HL-60/S4 treated with phorbol 12-myristate 13-acetate at 8.2 ng/mL for 4 days and 3 days (cell line): ENCODE measurements at regions not wholly inside any gene's neighbourhood (a gene's known extent, or its start where the extent isn't known, plus 50 kb on each side); places are given as distances from the start of the nearest gene placed in this dataset.
"Not testable (repeated sequence)": the region's sequence is repeated elsewhere in the genome, so short reads cannot be mapped to it uniquely, and the experiment has no call there.

ENCODE experiments used
- in situ Hi-C: fragments of 300-500 bp; cut with MboI; formaldehyde crosslinking; loops from 2 replicates; pipeline ENCODE4 v1.15.0; 2022; ENCODE audit warnings: low sequenced_read_pairs

DNA sequence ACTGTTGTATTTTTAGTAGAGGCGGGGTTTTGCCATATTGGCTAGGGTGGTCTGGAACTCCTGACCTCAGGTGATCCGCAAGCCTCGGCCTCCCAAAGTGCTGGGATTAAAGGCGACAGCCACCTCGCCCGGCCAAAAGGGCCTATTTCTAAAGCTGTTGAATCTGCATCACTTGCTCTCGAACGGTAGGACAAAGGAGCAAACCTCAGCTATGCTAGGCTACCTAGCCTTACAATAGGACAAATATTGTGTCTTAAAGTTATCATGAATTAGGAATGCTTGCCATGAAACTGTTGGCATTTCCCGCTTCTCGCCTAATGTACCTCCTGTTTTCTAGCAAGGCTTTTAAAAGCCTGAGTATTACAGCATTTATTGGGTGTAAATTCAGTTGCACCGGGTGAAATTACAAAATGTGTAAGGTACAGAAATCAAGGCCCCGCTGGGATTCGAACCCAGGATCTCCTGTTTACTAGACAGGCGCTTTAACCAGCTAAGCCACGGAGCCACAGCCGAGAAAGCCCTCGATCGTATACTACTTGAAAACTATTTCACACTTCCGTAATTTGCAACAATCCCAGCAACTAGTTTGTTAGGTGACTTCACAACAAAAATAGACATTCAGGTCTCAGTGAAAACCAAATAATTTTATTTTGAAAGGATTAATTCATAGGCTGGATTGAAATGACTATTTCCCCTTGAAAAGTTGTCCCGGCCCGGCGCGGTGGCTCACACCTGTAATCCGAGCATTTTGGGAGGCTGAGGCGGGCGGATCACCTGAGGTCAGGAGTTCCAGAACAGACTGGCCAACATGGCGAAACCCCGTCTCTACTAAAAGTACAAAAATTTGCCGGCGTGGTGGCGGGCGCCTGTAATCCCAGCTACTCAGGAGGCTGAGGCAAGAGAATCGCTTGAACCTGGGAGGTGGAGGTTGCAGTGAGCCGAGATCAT lies 211.6 kb upstream of the ZNF184 start:
- in situ Hi-C loops, result loop anchor here (10.0 kb wide), 1 partner anchor 210 kb away; a partner anchor contains a TSS

DNA sequence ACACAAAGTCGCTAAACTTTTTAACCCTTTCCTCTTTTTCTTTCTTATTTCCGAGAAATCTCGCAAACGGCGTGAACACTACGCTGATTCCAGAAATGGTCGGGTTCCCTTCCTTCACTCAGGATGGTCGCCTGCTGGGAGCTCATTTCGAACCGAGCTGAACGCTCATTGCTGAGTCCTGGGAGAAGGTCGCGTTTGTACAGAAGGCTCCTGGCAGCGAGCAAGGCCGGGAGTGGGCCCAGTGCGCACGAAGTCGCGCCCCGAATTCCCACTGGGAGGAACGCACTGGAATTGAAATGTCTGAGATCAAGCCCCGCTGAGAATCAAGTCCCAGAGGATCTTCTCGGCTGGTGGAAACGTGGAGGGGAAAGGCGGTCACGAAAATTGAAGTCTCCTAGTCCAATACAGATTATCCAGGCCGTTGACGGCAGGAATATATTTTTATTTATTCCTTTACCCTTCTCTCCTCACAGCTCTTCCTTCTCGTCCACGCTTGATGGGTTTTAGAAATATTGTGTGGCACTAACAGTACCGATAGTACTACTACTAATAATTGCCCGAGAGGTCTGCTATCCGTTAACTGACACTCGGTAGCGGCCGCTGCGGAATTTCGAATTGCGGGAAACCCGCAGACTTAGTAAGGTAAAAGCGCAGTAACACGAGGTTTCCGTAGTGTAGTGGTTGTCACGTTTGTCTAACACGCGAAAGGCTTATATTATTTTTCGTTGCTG lies 207.2 kb upstream of the ZNF184 start:
- in situ Hi-C loops, result loop anchor here (10.0 kb wide), 1 partner anchor 215 kb away; a partner anchor contains a TSS

DNA sequence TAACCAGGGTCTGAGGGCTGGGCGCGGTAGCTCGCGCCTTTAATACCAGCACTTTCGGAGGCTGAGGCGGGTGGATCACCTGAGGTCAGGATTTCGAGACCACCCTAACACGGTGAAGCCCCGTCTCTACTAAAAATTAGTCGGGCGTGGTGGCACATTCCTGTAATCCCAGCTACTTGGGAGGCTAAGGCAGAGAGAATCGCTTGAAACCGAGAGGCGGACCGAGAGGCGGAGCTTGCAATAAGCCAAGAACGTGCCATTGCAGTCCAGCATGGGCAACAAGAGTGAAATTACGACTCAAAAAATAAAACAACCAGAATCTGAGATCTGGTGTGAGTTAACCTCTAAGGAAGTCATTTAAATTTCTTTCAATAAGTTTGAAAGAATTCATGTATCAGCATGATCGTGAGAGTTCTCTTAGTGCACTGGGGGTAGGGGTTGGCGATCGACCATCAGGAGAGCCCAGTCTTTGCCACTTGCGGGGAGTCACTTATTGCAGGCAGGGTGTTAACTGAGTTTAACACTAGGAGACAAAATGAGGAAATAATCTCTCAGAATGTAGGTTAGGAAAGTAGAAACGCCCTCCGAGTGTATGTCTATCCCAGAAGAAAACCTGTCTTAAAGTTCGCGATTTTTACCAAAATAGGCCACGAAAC lies 206.5 kb upstream of the ZNF184 start:
- in situ Hi-C loops, result no loop called here

DNA sequence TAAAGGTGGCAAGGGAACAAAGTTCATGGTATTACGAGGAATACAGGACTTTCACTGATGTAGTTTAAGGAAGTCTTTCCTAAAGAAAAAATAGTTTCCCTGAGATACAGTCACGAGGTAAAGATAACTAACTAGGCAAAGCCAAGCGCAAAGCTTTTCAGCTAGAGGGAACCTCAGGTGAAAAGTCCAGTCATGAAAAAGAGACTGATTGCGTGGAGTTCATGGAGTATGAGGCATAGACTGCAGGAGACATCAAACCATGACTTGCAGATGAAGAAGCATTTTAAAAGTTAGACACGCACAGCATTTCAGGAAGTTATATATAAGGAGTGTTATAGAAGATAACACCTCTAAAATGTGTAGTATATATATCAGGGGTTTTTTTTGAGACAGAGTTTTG lies 205.6 kb upstream of the ZNF184 start:
- in situ Hi-C loops, result no loop called here

DNA sequence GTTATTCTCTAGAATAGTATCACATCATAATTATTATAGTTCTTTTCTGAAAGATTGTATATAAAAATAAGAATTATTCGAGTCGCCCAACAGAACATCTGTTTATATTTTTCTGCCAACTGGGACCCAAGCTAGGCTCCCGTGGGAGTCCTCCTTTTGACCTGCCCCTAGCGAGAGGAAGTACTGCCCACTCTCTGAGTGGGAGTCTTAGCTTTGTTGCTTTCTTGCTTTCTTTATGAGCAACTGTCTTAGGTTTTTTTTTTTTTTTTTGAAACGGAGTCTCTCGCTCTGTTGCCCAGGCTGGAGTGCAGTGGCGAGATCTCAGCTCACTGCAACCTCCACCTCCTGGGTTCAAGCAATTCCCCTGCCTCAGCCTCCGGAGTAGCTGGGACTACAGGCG lies 202.0 kb upstream of the ZNF184 start:
- in situ Hi-C loops, result no loop called here

DNA sequence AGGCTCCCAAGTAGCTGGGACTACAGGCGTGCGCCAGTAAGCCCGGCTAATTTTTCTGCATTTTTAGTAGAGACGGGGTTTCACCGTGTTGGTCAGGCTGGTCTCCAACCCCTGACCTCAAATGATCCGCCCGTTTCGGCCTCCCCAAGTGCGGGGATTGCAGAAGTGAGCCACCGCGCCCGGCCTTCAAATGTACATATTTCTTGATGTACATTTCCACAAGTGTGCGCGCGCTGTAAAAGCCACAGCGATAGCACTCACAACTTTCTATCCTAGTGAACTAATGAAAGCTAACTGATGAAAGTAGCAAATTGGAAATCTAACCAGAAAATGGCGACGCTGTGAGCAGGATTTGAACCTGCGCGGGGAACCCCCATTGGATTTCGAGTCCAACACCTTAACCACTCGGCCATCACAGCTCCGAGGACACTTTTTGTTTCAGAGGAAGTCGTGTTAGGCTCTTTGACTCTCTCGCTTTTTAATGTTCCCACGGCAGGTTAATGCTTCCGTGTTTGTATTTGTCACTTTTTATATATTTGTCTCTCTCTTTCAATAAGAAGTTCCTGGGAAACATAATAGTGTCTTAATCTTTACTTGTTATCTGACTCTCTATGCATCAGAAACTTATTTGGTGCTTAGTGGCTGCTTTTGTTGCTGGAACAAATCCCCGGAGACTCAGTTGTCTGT lies 199.4 kb upstream of the ZNF184 start:
- in situ Hi-C loops, result no loop called here

DNA sequence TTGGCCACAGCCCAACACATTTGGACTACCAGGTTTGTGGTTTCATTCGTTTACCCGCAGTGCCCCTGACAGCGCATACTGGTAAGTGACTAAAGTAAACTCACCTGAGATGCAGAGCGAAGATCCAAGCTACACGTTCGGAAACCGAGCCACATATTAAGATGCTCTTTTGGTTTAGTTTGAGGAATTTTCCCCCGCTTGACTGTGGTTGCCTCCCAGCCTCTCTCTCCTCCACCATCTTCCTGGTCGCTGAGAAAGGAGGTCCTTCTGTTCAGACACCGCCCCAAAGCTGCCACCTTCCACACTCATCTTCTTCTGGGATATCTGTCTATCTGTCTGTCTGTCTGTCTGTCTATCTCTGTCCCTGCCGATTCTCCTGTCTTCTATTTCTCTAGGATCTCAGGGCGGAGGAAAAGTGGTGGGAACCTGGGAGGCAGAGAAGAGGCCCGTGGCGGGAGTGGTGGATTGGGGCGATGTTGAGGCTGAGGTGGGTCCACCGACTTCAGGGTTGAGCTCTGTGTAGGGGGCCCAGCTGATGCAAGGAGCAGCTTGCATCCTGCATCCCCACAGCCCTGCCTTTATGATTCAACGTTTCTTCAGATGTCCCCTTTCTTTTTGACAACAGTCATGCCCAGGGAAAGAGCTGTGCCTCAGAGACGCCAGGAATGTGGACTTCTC lies 196.9 kb upstream of the ZNF184 start:
- in situ Hi-C loops, result no loop called here

DNA sequence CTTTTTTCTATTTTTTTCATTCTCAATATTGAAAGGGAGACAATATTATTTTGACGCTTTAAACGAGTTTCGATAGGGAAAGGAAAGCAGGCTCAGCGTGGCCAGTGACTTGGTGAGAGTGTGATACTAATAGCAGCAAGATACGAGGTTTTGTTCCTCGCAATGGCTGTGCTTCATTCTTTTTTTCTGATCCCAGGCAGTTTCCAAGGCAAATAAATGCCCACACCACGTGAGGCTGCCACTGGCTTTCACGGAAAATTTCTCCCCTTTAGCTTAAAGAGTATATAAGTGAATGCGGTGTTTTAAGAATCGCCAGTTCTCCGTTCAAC lies 196.4 kb upstream of the ZNF184 start:
- in situ Hi-C loops, result no loop called here

DNA sequence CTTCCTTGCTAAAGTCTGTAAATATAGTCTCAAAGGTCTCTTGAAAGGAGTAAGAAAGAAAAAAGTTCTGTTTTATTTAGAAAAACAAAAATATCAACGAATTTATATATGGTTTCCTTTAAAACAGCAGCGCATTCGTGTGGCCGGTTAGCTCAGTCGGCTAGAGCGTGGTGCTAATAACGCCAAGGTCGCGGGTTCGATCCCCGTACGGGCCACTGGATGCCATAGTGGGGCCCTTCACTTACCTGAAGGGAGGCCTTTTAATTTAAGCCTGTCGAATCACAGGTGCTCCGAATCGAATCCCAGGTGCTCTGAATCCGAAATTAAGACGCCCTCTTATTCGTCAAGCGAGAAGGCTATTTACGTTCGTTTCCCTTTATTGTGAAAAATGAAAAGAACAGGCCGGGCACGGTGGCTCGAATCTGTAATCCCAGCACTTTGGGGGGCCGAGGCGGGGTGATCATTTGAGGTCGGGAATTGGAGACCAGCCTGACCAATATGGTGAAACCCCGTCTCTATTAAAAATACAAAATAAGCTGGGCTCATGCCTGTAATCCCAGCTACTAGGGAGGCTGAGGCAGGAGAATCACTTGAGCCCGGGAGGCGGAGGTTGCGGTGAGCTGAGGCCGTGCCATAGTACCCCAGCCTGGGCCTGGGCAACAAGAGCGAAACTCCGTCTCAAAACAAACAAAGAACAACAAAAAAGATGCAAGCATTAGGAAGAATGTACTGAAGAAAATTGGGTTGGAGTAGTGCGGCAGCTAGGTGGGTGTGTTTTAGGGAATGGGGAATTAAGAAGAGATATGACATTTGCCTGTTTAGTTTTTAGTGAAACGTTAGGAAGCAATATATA lies 195.8 kb upstream of the ZNF184 start:
- in situ Hi-C loops, result no loop called here

DNA sequence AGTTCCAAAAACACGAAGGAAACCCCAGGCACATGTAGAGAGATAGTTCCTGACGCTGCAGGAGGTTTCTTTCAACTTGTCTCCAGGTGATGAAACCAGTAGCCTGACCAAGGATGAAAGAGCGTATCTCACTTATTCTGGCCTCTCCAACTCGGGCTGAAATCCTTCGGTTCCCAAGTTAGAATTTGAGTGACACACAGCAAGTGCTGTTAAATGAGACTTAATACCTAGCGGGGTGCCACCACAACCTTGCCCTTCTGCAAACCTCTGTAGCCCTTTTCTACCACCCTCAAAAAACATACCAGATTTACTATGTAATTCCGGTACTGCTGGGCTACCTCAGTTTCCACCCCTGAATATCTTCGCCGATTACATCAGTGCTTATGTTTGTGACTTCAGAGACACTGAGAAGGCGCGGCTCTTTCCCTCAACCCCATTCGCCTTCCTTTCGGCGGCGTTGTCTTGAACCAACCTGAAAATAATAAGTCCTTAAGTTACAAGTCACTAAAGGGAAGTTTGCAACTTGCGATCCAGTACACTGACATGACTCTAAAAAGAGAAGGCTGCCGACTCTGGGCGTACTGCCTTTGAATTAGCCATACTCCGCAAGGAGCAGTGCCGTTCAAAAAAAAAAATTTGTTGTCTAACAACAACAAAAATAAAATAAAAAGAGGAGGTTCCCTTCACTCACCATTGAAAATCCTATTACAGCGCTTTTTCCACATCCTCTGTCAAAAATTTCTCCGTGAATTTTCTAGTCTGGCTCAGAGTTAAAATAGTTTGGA lies 194.9 kb upstream of the ZNF184 start:
- in situ Hi-C loops, result no loop called here

DNA sequence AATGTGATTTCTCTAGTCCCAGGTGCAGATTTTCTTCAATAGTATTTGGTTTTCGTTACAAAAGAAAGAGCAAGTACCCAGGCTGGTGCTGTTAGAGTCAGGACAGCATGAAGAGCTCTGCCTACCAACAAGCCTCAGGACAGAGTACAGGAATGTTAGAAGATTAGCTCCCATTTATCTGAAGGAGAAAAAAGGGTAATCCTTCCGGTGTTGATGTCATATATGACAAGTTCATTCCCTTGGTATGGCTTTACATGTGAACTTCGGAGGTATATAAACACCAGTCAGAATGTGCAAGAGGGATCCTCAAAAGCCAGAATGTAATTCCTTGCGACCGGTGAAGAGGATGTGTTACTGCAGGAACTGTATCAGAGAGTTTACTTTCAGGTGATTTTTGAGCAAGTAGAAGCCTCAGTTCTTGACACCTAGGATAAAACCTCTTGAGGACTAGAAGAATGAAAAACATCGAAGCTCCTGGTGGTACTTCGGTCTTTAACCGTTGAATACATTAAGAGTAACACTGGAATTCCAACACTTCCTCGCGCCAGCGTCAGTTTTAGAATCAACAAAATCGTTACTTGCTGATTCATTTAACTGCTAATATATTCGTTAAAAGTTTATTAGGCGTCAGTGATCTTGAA lies 194.2 kb upstream of the ZNF184 start:
- in situ Hi-C loops, result no loop called here

DNA sequence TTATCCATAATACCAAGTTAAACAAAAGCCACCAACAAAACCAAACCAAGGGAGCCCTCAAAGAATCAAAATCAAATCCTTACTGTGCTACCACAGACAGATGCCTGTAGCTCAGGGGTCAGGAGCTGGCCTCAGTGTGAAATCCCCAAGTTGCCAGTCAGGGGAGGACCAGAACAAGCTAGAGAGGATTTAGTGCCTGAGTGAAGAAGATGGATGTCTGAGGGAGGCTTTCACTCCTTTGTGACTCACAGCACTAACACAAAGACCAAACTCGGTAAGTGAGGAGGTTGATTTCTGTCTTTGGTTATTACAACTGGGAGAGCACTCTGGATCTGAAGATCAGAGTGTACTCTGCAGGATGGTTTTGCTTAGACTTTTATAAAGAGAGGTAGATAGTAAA lies 189.9 kb upstream of the ZNF184 start:
- in situ Hi-C loops, result no loop called here

DNA sequence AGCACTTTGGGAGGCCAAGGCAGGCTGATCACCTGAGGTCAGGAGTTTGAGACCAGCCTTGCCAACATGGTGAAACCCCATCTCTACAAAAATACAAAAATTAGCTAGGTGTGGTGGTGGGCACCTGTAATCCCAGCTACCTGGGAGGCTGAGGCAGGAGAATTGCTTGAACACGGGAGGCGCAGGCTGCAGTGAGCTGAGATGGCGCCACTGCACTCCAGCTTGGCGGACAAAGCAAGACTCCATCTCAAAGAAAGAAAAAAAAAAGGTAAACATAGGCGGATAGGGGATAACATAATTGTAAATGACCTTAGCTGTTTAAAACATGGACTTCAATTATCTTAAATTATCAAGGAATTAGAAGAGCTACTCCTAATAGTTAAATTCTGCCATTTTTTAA lies 189.3 kb upstream of the ZNF184 start:
- in situ Hi-C loops, result not testable (repeated sequence)

DNA sequence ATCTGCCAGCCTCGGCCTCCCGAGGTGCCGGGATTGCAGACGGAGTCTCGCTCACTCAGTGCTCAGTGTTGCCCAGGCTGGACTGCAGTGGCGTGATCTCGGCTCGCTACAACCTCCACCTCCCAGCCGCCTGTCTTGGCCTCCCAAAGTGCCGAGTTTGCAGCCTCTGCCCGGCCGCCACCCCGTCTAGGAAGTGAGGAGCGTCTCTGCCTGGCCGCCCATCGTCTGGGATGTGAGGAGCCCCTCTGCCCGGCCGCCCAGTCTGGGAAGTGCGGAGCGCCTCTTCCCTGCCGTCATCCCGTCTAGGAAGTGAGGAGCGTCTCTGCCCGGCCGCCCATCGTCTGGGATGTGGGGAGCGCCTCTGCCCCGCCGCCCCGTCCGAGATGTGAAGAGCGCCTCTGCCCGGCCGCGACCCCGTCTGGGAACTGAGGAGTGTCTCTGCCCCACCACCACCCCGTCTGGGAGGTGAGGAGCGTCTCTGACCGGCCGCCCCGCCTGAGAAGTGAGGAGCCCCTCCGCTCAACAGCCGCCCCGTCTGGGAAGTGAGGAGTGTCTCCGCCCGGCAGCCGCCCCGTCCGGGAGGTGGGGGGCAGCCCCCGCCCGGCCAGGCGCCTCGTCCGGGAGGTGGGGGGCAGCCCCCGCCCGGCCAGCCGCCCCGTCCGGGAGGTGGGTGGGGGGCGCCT lies 180.4 kb upstream of the ZNF184 start:
- in situ Hi-C loops, result not testable (repeated sequence)

DNA sequence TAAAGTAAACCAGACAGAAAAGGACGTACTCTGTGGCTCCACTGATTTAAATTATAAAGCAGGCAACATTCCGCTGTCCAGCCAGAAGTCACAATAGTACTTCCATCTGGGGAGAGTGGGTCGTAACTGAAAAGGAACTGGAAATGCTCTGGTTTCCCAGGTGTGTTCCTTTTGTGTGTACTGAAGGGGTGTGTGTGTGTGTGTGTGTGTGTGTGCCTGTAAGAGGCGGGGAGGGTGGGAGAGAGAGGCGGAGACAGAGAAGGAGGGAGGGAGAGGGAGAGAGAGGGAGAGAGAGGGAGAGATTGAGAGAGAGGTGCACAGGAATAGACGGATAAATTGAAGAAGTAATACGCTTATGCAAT lies 178.4 kb upstream of the ZNF184 start:
- in situ Hi-C loops, result no loop called here

DNA sequence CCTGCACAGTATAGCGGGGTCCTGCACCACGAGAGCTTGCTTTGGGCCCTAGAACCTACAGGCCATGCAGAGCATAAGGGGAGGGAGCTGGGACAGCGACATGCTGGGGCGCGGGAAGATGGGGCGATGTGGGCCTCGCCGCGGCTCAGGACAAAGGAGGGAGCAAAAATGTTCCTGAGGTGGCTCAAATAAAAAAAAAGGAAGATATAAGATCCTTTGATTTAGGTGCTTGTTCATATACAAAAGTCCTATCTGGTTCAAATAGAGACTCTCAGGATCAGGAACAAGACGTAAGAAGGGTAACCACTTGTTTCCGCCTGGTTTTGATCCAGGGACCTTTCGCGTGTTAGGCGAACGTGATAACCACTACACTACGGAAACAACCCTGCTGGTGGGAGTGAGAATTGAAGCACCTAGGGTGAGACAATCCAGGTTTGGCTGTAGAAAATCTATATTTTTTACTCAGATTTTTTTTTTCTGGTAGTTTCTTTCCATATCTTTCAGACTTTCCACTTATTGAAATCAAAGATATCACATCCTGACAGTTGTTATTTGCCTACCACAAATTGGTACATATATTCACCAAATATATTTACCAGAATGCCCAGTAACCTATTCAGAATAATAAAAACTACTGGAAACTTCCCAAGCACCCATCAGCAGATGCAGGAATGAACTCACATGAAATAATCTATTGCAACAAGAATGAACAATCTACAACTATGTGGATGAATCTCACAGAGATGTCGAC lies 177.9 kb upstream of the ZNF184 start:
- in situ Hi-C loops, result no loop called here

DNA sequence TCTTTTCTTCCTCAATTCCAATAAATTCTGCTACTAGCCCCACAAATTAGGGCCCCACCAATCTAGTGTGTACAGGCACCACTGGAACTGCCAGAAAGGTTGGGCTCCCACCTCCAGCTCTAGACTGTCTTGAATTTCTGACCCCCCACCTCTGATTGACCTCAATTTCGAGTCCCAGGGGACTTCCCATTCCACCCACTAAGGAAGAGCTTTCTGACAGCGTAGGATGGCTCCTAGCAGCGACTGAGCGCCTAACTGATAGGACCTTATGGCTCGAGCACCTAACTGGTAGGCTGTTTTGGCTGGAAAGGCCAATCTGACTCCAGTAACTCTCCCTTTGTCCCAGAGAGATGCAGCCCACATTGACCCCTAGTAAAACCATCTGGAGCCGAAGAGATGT lies 171.6 kb upstream of the ZNF184 start:
- in situ Hi-C loops, result no loop called here
